ENCODE measurements at regions not wholly inside any gene's neighbourhood (a gene's known extent, or its start where the extent isn't known, plus 50 kb on each side); places are given as distances from the start of the nearest gene placed in this dataset.
"Not testable (repeated sequence)": the region's sequence is repeated elsewhere in the genome, so short reads cannot be mapped to it uniquely, and the experiment has no call there.

- H3K27ac ChIP-seq = no peak overlapping the region
- H3K27me3 ChIP-seq = no peaks in the 10 kb centered on the region
- H3K4me1 ChIP-seq = no peaks in the 10 kb centered on the region
- H3K9me3 ChIP-seq = peaks cover 0 to 9% of the 10 kb centered on the region in 2 donors
- no peaks in the 10 kb centered on the region for H3K36me3 ChIP-seq
- no peak for DNase-seq (ENCODE audit: low spot score)
- no peak for TF ChIP-seq CTCF (IDR thresholded peaks at IDR 0.05)
- H3K4me3 ChIP-seq = no peak overlapping the region
These were observed 267.9 kb upstream of the REG3G start for GRCh38 chr2:78757640-78758039.

GRCh38 chr2:78758765-78759164 lies 266.7 kb upstream of the REG3G start:
- H3K27ac ChIP-seq; H3K4me1 ChIP-seq; DNase-seq (ENCODE audit: low spot score); H3K36me3 ChIP-seq; H3K27me3 ChIP-seq; H3K9me3 ChIP-seq; H3K4me3 ChIP-seq: not testable (repeated sequence)

DNA sequence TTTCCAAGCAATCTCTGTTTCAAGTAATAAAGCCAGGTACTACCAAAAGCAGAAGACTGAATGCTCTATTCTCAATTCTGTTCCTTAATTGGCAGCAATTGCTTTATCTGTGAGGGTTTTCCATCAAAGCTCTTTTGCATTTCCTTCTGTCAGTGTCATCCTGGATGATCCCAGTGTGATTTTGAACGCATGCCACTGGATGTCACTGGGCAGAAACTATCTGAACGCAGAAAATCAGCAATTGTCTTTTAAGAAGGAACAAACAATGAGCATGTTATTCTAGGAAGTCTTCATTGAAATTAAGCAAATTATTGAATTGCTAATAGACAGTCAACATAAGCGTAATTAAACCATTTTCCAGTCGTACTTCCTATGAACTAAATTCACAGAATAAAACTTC lies 259.0 kb upstream of the REG3G start:
- Histone ChIP-seq H3K4me3 (no peak overlapping the region), H3K9me3 (peaks cover 0 to 8% of the 10 kb centered on the region in 2 donors), H3K36me3 (no peaks in the 10 kb centered on the region), H3K27me3 (no peaks in the 10 kb centered on the region), H3K27ac (no peak overlapping the region), H3K4me1 (no peaks in the 10 kb centered on the region)
- DNase-seq (ENCODE audit: low spot score) = no peak
- no peak for TF ChIP-seq CTCF (IDR thresholded peaks at IDR 0.05)

DNA sequence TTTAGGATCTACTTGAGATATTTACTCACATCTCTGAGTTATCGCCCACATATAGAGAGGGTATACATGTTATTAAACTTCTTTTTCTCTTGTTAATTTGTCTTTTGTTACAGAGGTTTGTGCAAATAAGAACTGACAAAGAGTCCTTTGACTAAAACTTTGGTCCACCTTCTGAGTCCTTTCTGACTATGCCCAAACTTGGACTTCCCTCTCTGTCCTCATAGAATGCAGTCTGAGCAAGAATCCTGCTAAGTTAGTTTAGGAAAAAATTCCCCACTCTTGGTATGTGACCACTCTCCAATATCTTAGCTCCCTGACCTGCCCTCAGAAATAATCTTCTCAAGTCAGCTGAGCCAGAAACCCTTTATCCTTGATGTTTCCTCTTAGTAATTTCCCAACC lies 257.5 kb upstream of the REG3G start:
- Histone ChIP-seq H3K4me3 (no peak overlapping the region), H3K27me3 (no peaks in the 10 kb centered on the region), H3K27ac (no peak overlapping the region), H3K9me3 (no peaks in the 10 kb centered on the region), H3K4me1 (no peaks in the 10 kb centered on the region), H3K36me3 (no peaks in the 10 kb centered on the region)
- TF ChIP-seq CTCF (IDR thresholded peaks at IDR 0.05) = no peak
- no peak for DNase-seq (ENCODE audit: low spot score)

GRCh38 chr2:78775291-78775690 lies 250.2 kb upstream of the REG3G start:
- no peak for TF ChIP-seq CTCF (IDR thresholded peaks at IDR 0.05)
- no peaks in the 10 kb centered on the region for H3K9me3 ChIP-seq
- H3K36me3 ChIP-seq = no peaks in the 10 kb centered on the region
- no peaks in the 10 kb centered on the region for H3K4me1 ChIP-seq
- DNase-seq (ENCODE audit: low spot score) = no peak
- H3K27me3 ChIP-seq = no peaks in the 10 kb centered on the region
- no peak overlapping the region for H3K27ac ChIP-seq
- H3K4me3 ChIP-seq = no peak overlapping the region

DNA sequence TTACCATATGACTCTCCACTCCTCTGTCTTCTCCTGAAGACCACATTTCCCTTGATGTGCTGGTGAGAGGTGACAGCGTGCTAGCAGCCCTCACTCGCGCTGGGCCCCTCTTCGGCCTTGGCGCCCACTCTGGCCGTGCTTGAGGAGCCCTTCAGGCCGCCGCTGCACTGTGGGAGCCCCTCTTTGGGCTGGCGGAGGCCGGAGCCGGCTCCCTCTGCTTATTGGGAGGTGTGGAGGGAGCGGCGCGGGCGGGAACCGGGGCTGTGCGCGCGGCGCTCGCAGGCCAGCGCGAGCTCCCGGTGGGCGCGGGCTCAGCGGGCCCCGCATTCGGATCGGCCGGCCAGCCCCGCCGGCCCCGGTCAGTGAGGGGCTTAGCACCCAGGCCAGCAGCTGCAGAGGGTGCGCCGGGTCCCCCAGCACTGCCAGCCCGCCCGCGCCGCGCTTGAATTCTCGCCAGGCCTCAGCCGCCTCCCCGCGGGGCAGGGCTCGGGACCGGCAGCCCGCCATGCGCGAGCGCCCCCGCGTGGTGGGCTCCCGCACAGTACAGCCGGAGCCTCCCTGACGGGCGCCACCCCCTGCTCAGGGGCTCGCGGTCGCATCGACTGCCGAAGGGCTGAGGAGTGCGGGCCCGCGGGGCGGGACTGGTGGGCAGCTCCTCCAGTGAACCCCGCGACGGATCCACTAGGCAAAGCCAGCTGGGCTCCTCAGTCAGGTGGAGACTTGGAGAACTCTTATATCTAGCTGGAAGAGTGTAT lies 246.6 kb upstream of the REG3G start:
- no peaks in the 10 kb centered on the region for H3K9me3 ChIP-seq
- no peak for DNase-seq (ENCODE audit: low spot score)
- TF ChIP-seq CTCF (IDR thresholded peaks at IDR 0.05) = no peak
- H3K27ac ChIP-seq = no peak overlapping the region
- H3K4me3 ChIP-seq = no peak overlapping the region
- H3K36me3 ChIP-seq = no peaks in the 10 kb centered on the region
- H3K27me3 ChIP-seq = no peaks in the 10 kb centered on the region
- H3K4me1 ChIP-seq = no peaks in the 10 kb centered on the region

All from right atrium auricular region (tissue), 2 donors.